Esophagus muscularis mucosa (tissue), 4 donors: ENCODE measurements at regions not wholly inside any gene's neighbourhood (a gene's known extent, or its start where the extent isn't known, plus 50 kb on each side); places are given as distances from the start of the nearest gene placed in this dataset.

Experiments
- CTCF ChIP-seq, 3 experiments: fragments of 200-600 bp in 2 of 3; fragments of 450-650 bp in 1 of 3; sonication (generic) in 2 of 3; IDR thresholded peaks; one replicate each; pipeline ENCODE4 v1.5.1; 2017 to 2019; ENCODE audit warnings: antibody characterized with exemption in 3 of 3, mild to moderate bottlenecking in 2 of 3, moderate library complexity in 1 of 3
- EP300 ChIP-seq: sonication (generic); formaldehyde crosslinking; IDR thresholded peaks from one replicate; pipeline ENCODE4 v1.6.1; 2017; ENCODE audit warnings: antibody characterized with exemption
- POLR2A ChIP-seq: fragments of 450-650 bp; IDR thresholded peaks from one replicate; pipeline ENCODE4 v1.6.1; 2017; ENCODE audit warnings: antibody characterized with exemption, moderate library complexity, mild to moderate bottlenecking, low read depth
- POLR2AphosphoS5 ChIP-seq, 2 donors: sonication (generic); formaldehyde crosslinking; IDR thresholded peaks; one replicate each; pipeline ENCODE4 v1.6.1; 2017; ENCODE audit warnings: antibody characterized with exemption in 2 of 2

- TF ChIP-seq CTCF (IDR thresholded peaks at IDR 0.05) (no peak), EP300 (no peak), POLR2A (no peak), POLR2AphosphoS5 (IDR thresholded peaks at IDR 0.05) (no peak)
Measured at GRCh38 chr2:33822964-33823363, 223.9 kb upstream of the FAM98A start.
